SK-N-SH (cell line): ENCODE measurements at regions not wholly inside any gene's neighbourhood (a gene's known extent, or its start where the extent isn't known, plus 50 kb on each side); places are given as distances from the start of the nearest gene placed in this dataset.

Source experiments
- CTCF ChIA-PET: fragments of 300-600, 350-600 bp; formaldehyde crosslinking; extraction: SDS; loops from one replicate; lab custom pipeline; 2021; lab: Yijun Ruan, JAX
- POLR2A ChIA-PET: fragments of 350-600 bp; sonication (Branson Sonifier 250); formaldehyde crosslinking; extraction: SDS; loops from one replicate; lab custom pipeline; 2020; ENCODE audit warnings: antibody characterized with exemption, inconsistent platforms; lab: Yijun Ruan, JAX
- DNase-seq: peaks from one replicate; pipeline ENCODE4 v3.0.0; 2012
- H2AFZ ChIP-seq: fragments of 200-600 bp; sonication (generic); 2 replicates; pipeline ENCODE4 v1.8.1; 2016; ENCODE audit warnings: antibody characterized with exemption, mild to moderate bottlenecking, low read depth
- H3F3A ChIP-seq: fragments of 200-600 bp; sonication (generic); replicated peaks from 2 replicates; pipeline ENCODE3; 2016; ENCODE audit warnings: antibody characterized with exemption, mild to moderate bottlenecking; ENCODE audit not compliant: insufficient read depth
- H3K27ac ChIP-seq, 2 experiments: fragments of 200-500 bp in 1 of 2; fragments of 200-600 bp in 1 of 2; sonication (Bioruptor generic) in 1 of 2; sonication (generic), shearing (Covaris generic) in 1 of 2; 2 replicates each; pipeline versions ENCODE4 v1.5.1 to v1.6.1; 2014 to 2016; ENCODE audit warnings: low read depth in 2 of 2, inconsistent platforms in 1 of 2, low read length in 1 of 2, mild to moderate bottlenecking in 1 of 2, mixed read lengths in 1 of 2
- H3K27me3 ChIP-seq: fragments of 200-600 bp; sonication (generic), shearing (Covaris generic); 2 replicates; pipeline ENCODE4 v1.6.1; 2016; ENCODE audit warnings: mixed run types; ENCODE audit not compliant: insufficient read depth
- H3K36me3 ChIP-seq, 2 experiments: fragments of 200-500 bp in 1 of 2; fragments of 200-600 bp in 1 of 2; sonication (Bioruptor generic) in 1 of 2; sonication (generic) in 1 of 2; replicated peaks in 1 of 2; 2 replicates each; pipeline versions ENCODE3 to v1.5.1; 2014 to 2016; ENCODE audit warnings: low read length in 1 of 2, mild to moderate bottlenecking in 1 of 2; ENCODE audit not compliant: insufficient read depth in 2 of 2, control insufficient read depth in 1 of 2
- H3K4me1 ChIP-seq, 2 experiments: fragments of 200-500 bp in 1 of 2; fragments of 200-600 bp in 1 of 2; sonication (Bioruptor generic) in 1 of 2; sonication (generic), shearing (Covaris generic) in 1 of 2; 2 replicates each; pipeline versions ENCODE4 v1.5.1 to v1.6.1; 2014 to 2016; ENCODE audit warnings: low read depth in 1 of 2, low read length in 1 of 2, mixed run types in 1 of 2; ENCODE audit not compliant: insufficient read depth in 2 of 2, control insufficient read depth in 1 of 2
- H3K4me2 ChIP-seq: fragments of 200-600 bp; sonication (generic), shearing (Covaris generic); 2 replicates; pipeline ENCODE4 v1.6.1; 2017; ENCODE audit warnings: mixed run types
- H3K4me3 ChIP-seq, 2 experiments: fragments of 200-500 bp in 1 of 2; fragments of 200-600 bp in 1 of 2; sonication (Bioruptor generic) in 1 of 2; sonication (generic), shearing (Covaris generic) in 1 of 2; 2 replicates each; pipeline versions ENCODE4 v1.5.1 to v1.8.1; 2014 to 2016; ENCODE audit warnings: low read depth in 2 of 2, inconsistent platforms in 1 of 2, low read length in 1 of 2, mild to moderate bottlenecking in 1 of 2, mixed read lengths in 1 of 2, moderate library complexity in 1 of 2
- H3K79me2 ChIP-seq: fragments of 200-600 bp; sonication (generic); 2 replicates; pipeline ENCODE4 v1.8.1; 2017; ENCODE audit warnings: mild to moderate bottlenecking; ENCODE audit not compliant: insufficient read depth
- H3K9ac ChIP-seq: fragments of 200-600 bp; sonication (generic); 2 replicates; pipeline ENCODE4 v1.6.1; 2017; ENCODE audit warnings: mixed run types
- H3K9me2 ChIP-seq: fragments of 200-600 bp; sonication (generic); 2 replicates; pipeline ENCODE4 v1.6.1; 2017; ENCODE audit warnings: mixed run types
- H3K9me3 ChIP-seq: fragments of 200-600 bp; sonication (generic); 2 replicates; pipeline ENCODE4 v1.6.1; 2017; ENCODE audit warnings: mixed run types, mild to moderate bottlenecking, moderate library complexity
- H4K20me1 ChIP-seq: fragments of 200-600 bp; sonication (generic); 2 replicates; pipeline ENCODE4 v1.6.1; 2017; ENCODE audit warnings: mild to moderate bottlenecking, mixed run types; ENCODE audit not compliant: insufficient read depth
- CHD2 ChIP-seq: fragments of 150-350 bp; IDR thresholded peaks from 2 replicates; pipeline ENCODE4 v1.6.1; 2018; ENCODE audit warnings: low read length; ENCODE audit not compliant: partially characterized antibody
- CTCF ChIP-seq: fragments of 200-600 bp; sonication (generic); IDR thresholded peaks from 2 replicates; pipeline ENCODE4 v1.6.1; 2017; ENCODE audit warnings: antibody characterized with exemption, mild to moderate bottlenecking, moderate library complexity
- ELF1 ChIP-seq: IDR thresholded peaks from 2 replicates; pipeline ENCODE4 v1.4.0; 2012
- EP300 ChIP-seq, 2 experiments: IDR thresholded peaks; 2 replicates each; pipeline versions ENCODE4 v1.4.0 to v1.6.1; 2012; ENCODE audit warnings: borderline replicate concordance in 1 of 2, low read depth in 1 of 2, low read length in 1 of 2
- EZH2phosphoT487 ChIP-seq: fragments of 200-600 bp; sonication (generic); IDR thresholded peaks from 2 replicates; pipeline ENCODE4 v1.6.1; 2017; ENCODE audit warnings: low read depth, mixed run types, mild to moderate bottlenecking, antibody characterized with exemption, moderate library complexity, borderline replicate concordance
- FOXM1 ChIP-seq: IDR thresholded peaks from 2 replicates; pipeline ENCODE4 v1.4.0; 2012; ENCODE audit warnings: low read depth, mild to moderate bottlenecking
- GATA2 ChIP-seq: sonication (generic); formaldehyde crosslinking; IDR thresholded peaks from 2 replicates; pipeline ENCODE4 v1.5.0; 2020; ENCODE audit warnings: mild to moderate bottlenecking, missing genetic modification reagents
- MAX ChIP-seq: IDR thresholded peaks from 2 replicates; pipeline ENCODE4 v1.4.0; 2012; ENCODE audit warnings: low read depth
- MXI1 ChIP-seq: IDR thresholded peaks from 2 replicates; pipeline ENCODE4 v1.6.1; 2012; ENCODE audit warnings: mild to moderate bottlenecking, low read depth, low read length, improper control_type of control experiment
- NRF1 ChIP-seq: IDR thresholded peaks from 2 replicates; pipeline ENCODE4 v1.6.1; 2012; ENCODE audit warnings: low read depth, mild to moderate bottlenecking, low read length
- RAD21 ChIP-seq: IDR thresholded peaks from 2 replicates; pipeline ENCODE4 v1.6.1; 2012; ENCODE audit warnings: mild to moderate bottlenecking, low read length
- RCOR1 ChIP-seq: fragments of 150-350 bp; IDR thresholded peaks from 2 replicates; pipeline ENCODE4 v1.6.1; 2017; ENCODE audit warnings: antibody characterized with exemption, low read length
- RXRA ChIP-seq: IDR thresholded peaks from 2 replicates; pipeline ENCODE4 v1.4.0; 2012; ENCODE audit warnings: low read depth, mild to moderate bottlenecking, borderline replicate concordance
- SMC3 ChIP-seq: IDR thresholded peaks from 2 replicates; pipeline ENCODE4 v1.6.1; 2012; ENCODE audit warnings: low read depth, low read length, improper control_type of control experiment
- TAF1 ChIP-seq: IDR thresholded peaks from 2 replicates; pipeline ENCODE4 v1.6.1; 2012; ENCODE audit warnings: low read depth, mild to moderate bottlenecking, low read length, moderate library complexity, borderline replicate concordance
- TEAD4 ChIP-seq: IDR thresholded peaks from 2 replicates; pipeline ENCODE4 v1.4.0; 2012; ENCODE audit warnings: mild to moderate bottlenecking, borderline replicate concordance; ENCODE audit not compliant: insufficient read depth
- USF2 ChIP-seq: fragments of 150-350 bp; IDR thresholded peaks from 2 replicates; pipeline ENCODE4 v1.6.1; 2017; ENCODE audit warnings: antibody characterized with exemption, low read length, low read depth, borderline replicate concordance
- YY1 ChIP-seq: IDR thresholded peaks from 2 replicates; pipeline ENCODE4 v1.4.0; 2012; ENCODE audit warnings: low read depth, mild to moderate bottlenecking
- ZBTB33 ChIP-seq: IDR thresholded peaks from 2 replicates; pipeline ENCODE4 v1.4.0; 2012; ENCODE audit warnings: low read depth, borderline replicate concordance
- WGBS: methylation state at CpG from one replicate; pipeline ENCODE4 v1.1.6; 2017; ENCODE audit warnings: low lambda C conversion rate; 5-methylcytosine and 5-hydroxymethylcytosine counted together
- TF ChIP-seq, protein P1 (sequence below): IDR thresholded peaks from 2 replicates; pipeline ENCODE4 v1.4.0; 2012; ENCODE audit warnings: low read depth, borderline replicate concordance

DNA sequence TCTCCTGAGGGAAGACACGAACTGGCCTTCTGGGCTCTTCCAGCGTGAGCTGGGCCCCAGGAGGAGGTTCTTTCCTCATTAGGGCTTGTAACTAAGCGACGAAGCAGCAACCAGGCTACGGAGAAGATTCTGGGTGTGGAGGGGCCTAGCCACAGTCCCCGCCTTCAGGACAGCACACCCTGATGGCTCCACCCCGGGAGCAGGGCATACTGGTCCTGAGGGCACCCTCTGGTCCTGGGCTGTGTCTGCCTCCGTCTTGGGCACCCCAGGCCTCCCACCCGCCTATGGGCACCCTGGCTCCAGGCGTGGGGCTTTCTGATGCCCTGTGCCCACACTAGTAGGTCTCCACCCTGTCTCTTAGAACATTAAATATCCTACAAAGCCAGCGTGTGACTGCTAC, 136.4 kb downstream of the OLFM1 start:
- Histone ChIP-seq H3K4me1 (peaks cover 0 to 28% of the 10 kb centered on the region in 2 experiments; a peak in 2 of 4 replicates), H3K9me2 (no peaks in the 10 kb centered on the region), H4K20me1 (no peaks in the 10 kb centered on the region), H3K36me3 (no peaks in the 10 kb centered on the region), H3K27ac (no peak overlapping the region), H3K4me2 (no peak overlapping the region), H3K79me2 (no peaks in the 10 kb centered on the region), H2AFZ (no peak overlapping the region), H3K9ac (no peak overlapping the region), H3K27me3 (no peaks in the 10 kb centered on the region), H3K9me3 (no peaks in the 10 kb centered on the region), H3K4me3 (no peak overlapping the region), H3F3A (peaks cover 8% of the 10 kb centered on the region)
- TF ChIP-seq EP300 (IDR thresholded peaks at IDR 0.05; ENCODE audit: borderline replicate concordance in 1 of 2, low read depth in 1 of 2, low read length in 1 of 2): no peak
- no peak for TF ChIP-seq YY1
- TF ChIP-seq CHD2: no peak
- TF ChIP-seq NRF1: no peak
- TF ChIP-seq MXI1: no peak
- no peak for TF ChIP-seq FOXM1
- TF ChIP-seq RAD21: no peak
- TF ChIP-seq, protein P1, sequence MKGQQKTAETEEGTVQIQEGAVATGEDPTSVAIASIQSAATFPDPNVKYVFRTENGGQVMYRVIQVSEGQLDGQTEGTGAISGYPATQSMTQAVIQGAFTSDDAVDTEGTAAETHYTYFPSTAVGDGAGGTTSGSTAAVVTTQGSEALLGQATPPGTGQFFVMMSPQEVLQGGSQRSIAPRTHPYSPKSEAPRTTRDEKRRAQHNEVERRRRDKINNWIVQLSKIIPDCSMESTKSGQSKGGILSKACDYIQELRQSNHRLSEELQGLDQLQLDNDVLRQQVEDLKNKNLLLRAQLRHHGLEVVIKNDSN: no peak
- TF ChIP-seq RCOR1: no peak
- no peak for TF ChIP-seq ZBTB33
- TF ChIP-seq MAX: no peak
- TF ChIP-seq TAF1: no peak
- no peak for TF ChIP-seq ELF1
- no peak for TF ChIP-seq SMC3
- TF ChIP-seq USF2: no peak
- no peak for TF ChIP-seq TEAD4
- no peak for TF ChIP-seq RXRA
- TF ChIP-seq CTCF: no peak
- TF ChIP-seq GATA2 (CRISPR knock-in tag): no peak
- TF ChIP-seq EZH2phosphoT487: no peak
- POLR2A ChIA-PET: no interaction called here
- 40% methylated on average over 2 of the region's 11 CpGs for WGBS
- CTCF ChIA-PET: interaction anchor here (2.0 to 8.1 kb wide), 3 partner anchors 118 to 189 kb away, joined by 11 to 48 read pairs (median 24); partner anchors contain the start of gene OLFM1
- no peak for DNase-seq
